K562 (cell line): ENCODE measurements at regions not wholly inside any gene's neighbourhood (a gene's known extent, or its start where the extent isn't known, plus 50 kb on each side); places are given as distances from the start of the nearest gene placed in this dataset.

ENCODE experiments used
- ATAC-seq: fragments of 200-7000 bp; cut with Tn5 transposase; 3 replicates; pipeline ENCODE4 v1.9.1; 2020; ENCODE audit warnings: moderate library complexity
- BruUV-seq: library from RNA; stranded (reverse); fragments of 400-500 nt; replicated peaks from 2 replicates; lab custom pipeline; 2021; lab: Mats Ljungman, UMichigan
- CTCF ChIA-PET: fragments of 300-600 bp; formaldehyde crosslinking; extraction: SDS; loops from one replicate; lab custom pipeline; 2021; ENCODE audit warnings: low intra/inter-chr PET ratio; lab: Yijun Ruan, JAX
- POLR2A ChIA-PET: fragments of 300-600, 350-650 bp; sonication (Branson Sonifier 250); formaldehyde crosslinking; extraction: SDS; loops from one replicate; lab custom pipeline; 2021; ENCODE audit warnings: antibody characterized with exemption, inconsistent platforms; lab: Yijun Ruan, JAX
- DNase-seq, 4 experiments: peaks; one replicate each; pipeline versions ENCODE4 v3.0.0 to v3.0.0-alpha.2; 2011 to 2018; ENCODE audit warnings: low spot score in 3 of 4, mixed read lengths in 3 of 4; ENCODE audit errors: extremely low read depth in 1 of 4
- FAIRE-seq: peaks from 2 replicates; lab custom pipeline; 2011; peaks lifted over from hg19 to GRCh38; lab: Jason Lieb, UNC
- H2AFZ ChIP-seq: 2 replicates; pipeline ENCODE4 v1.6.0; 2011; ENCODE audit warnings: low read depth, low read length, control low read depth, inconsistent platforms
- H3K27ac ChIP-seq: fragments of 200-600 bp; 3 replicates; pipeline ENCODE4 v1.8.0; 2011; ENCODE audit warnings: low read depth, mild to moderate bottlenecking, control low read depth, inconsistent platforms, low read length, moderate library complexity, mixed read lengths; ENCODE audit errors: extremely low read depth
- H3K27me3 ChIP-seq, 2 experiments: fragments of 300-600 bp in 1 of 2; 2 replicates in 1 of 2; 3 replicates in 1 of 2; pipeline versions ENCODE4 v1.6.0 to v1.8.0; 2011; ENCODE audit warnings: inconsistent platforms in 2 of 2, low read length in 2 of 2, mild to moderate bottlenecking in 1 of 2, mixed read lengths in 1 of 2, moderate library complexity in 1 of 2; ENCODE audit not compliant: control insufficient read depth in 2 of 2, insufficient read depth in 2 of 2
- H3K36me3 ChIP-seq: fragments of 300-600 bp; 3 replicates; pipeline ENCODE4 v1.8.0; 2011; ENCODE audit warnings: mild to moderate bottlenecking, low read length, inconsistent platforms; ENCODE audit not compliant: control insufficient read depth, insufficient read depth
- H3K4me1 ChIP-seq, 2 experiments: fragments of 200-600 bp in 1 of 2; replicated peaks in 1 of 2; 2 replicates in 1 of 2; 3 replicates in 1 of 2; pipeline versions ENCODE4 v1.5.1 to v1.8.0; 2011; ENCODE audit warnings: inconsistent platforms in 2 of 2, low read length in 2 of 2, mild to moderate bottlenecking in 1 of 2, mixed read lengths in 1 of 2, moderate library complexity in 1 of 2; ENCODE audit not compliant: control insufficient read depth in 2 of 2, insufficient read depth in 2 of 2
- H3K4me2 ChIP-seq: 2 replicates; pipeline ENCODE4 v1.6.1; 2011; ENCODE audit warnings: low read length, control low read depth, inconsistent platforms, mixed read lengths; ENCODE audit not compliant: insufficient read depth
- H3K4me3 ChIP-seq: fragments of 200-600 bp; sonication (generic), shearing (Covaris generic); 2 replicates; pipeline ENCODE4 v1.5.1; 2016; ENCODE audit warnings: control low read depth, inconsistent platforms
- H3K79me2 ChIP-seq: fragments of 200-600 bp; 3 replicates; pipeline ENCODE4 v1.8.0; 2011; ENCODE audit warnings: low read length, inconsistent platforms; ENCODE audit not compliant: control insufficient read depth, insufficient read depth
- H3K9ac ChIP-seq, 2 experiments: 2 replicates each; pipeline versions ENCODE4 v1.6.0 to v1.6.1; 2011; ENCODE audit warnings: low read depth in 2 of 2, low read length in 2 of 2, control low read depth in 1 of 2, inconsistent platforms in 1 of 2, mild to moderate bottlenecking in 1 of 2, mixed read lengths in 1 of 2; ENCODE audit not compliant: insufficient read depth in 1 of 2
- H3K9me1 ChIP-seq: one replicate; pipeline ENCODE4 v1.6.0; 2011; ENCODE audit warnings: inconsistent platforms, mild to moderate bottlenecking, low read length, moderate library complexity; ENCODE audit not compliant: control insufficient read depth, insufficient read depth
- H3K9me3 ChIP-seq: replicated peaks from 2 replicates; pipeline ENCODE4 v1.5.1; 2011; ENCODE audit warnings: low read depth, low read length, inconsistent platforms; ENCODE audit not compliant: control insufficient read depth, insufficient read depth
- H4K20me1 ChIP-seq: replicated peaks from 2 replicates; pipeline ENCODE4 v1.6.1; 2011; ENCODE audit warnings: low read length, inconsistent platforms, mixed read lengths; ENCODE audit not compliant: control insufficient read depth, insufficient read depth
- CBFA2T2 ChIP-seq: fragments of 450-650 bp; conservative IDR thresholded peaks from 2 replicates; pipeline ENCODE4 v1.6.1; 2017; ENCODE audit warnings: mild to moderate bottlenecking
- CBX5 ChIP-seq: IDR thresholded peaks from 2 replicates; pipeline ENCODE4 v1.6.1; 2014; ENCODE audit warnings: low read depth, borderline replicate concordance
- CCAR2 ChIP-seq: fragments of 200-400 bp; formaldehyde crosslinking; IDR thresholded peaks from 2 replicates; pipeline ENCODE4 v1.6.1; 2017; ENCODE audit warnings: mild to moderate bottlenecking, low read depth, low read length
- CHD2 ChIP-seq: IDR thresholded peaks from 2 replicates; pipeline ENCODE4 v1.6.1; 2011; ENCODE audit warnings: low read depth, low read length
- DPF2 ChIP-seq: fragments of 450-650 bp; IDR thresholded peaks from 2 replicates; pipeline ENCODE4 v1.6.1; 2016
- ETV5 ChIP-seq: sonication (generic); formaldehyde crosslinking; IDR thresholded peaks from 2 replicates; pipeline ENCODE4 v1.4.0; 2020; ENCODE audit warnings: low read depth, mild to moderate bottlenecking, missing genetic modification reagents
- HMG20B ChIP-seq: fragments of 250-450 bp; sonication (Bioruptor Pico); IDR thresholded peaks from 2 replicates; pipeline ENCODE4 v1.5.0; 2021; ENCODE audit warnings: mild to moderate bottlenecking
- NCOA1 ChIP-seq: fragments of 450-650 bp; IDR thresholded peaks from 2 replicates; pipeline ENCODE4 v1.6.1; 2016; ENCODE audit warnings: low read depth
- NFYB ChIP-seq: IDR thresholded peaks from 2 replicates; pipeline ENCODE4 v1.6.1; 2011; ENCODE audit warnings: mild to moderate bottlenecking, moderate library complexity; ENCODE audit not compliant: insufficient read length; ENCODE audit errors: extremely low read depth
- ZNF274 ChIP-seq: IDR thresholded peaks from 2 replicates; pipeline ENCODE4 v1.6.1; 2011; ENCODE audit warnings: low read depth, mild to moderate bottlenecking, low read length, moderate library complexity, borderline replicate concordance
- ZSCAN29 ChIP-seq: fragments of 450-650 bp; IDR thresholded peaks from 2 replicates; pipeline ENCODE4 v1.6.1; 2017
- WGBS: fragments of 100-300 bp; shearing (Covaris generic); methylation state at CpG from one replicate; pipeline ENCODE4 v1.1.6; 2016; ENCODE audit warnings: low coverage, mixed read lengths; ENCODE audit not compliant: insufficient coverage; ENCODE audit errors: missing lambda C conversion rate; 5-methylcytosine and 5-hydroxymethylcytosine counted together
- in situ Hi-C: fragments of 300-500 bp; cut with MboI; formaldehyde crosslinking; loops from 4 replicates; pipeline ENCODE4 v1.15.0; 2018; ENCODE audit warnings: inconsistent platforms, mixed read lengths
- intact Hi-C: fragments of 100-400 bp; cut with micrococcal nuclease; formaldehyde crosslinking; loops from 2 replicates; pipeline ENCODE4 v1.14.2; 2022
- TF ChIP-seq, protein P1 (sequence below): sonication (generic); formaldehyde crosslinking; IDR thresholded peaks from 2 replicates; pipeline ENCODE4 v1.8.0; 2022; ENCODE audit warnings: mild to moderate bottlenecking, low read depth, missing genetic modification reagents
- TF ChIP-seq, protein P2 (sequence below): fragments of 450-650 bp; formaldehyde crosslinking; conservative IDR thresholded peaks from 2 replicates; pipeline ENCODE4 v1.4.0; 2022; ENCODE audit warnings: mild to moderate bottlenecking, missing genetic modification characterization
- TF ChIP-seq, protein P3 (sequence below): fragments of 450-650 bp; conservative IDR thresholded peaks from 2 replicates; pipeline ENCODE4 v1.6.1; 2016; ENCODE audit warnings: missing genetic modification characterization, low read depth, mild to moderate bottlenecking, missing compliant biosample characterization, moderate library complexity
- TF ChIP-seq, protein P4 (sequence below): sonication (generic); formaldehyde crosslinking; IDR thresholded peaks from 2 replicates; pipeline ENCODE4 v1.8.1; 2023; ENCODE audit warnings: mild to moderate bottlenecking, missing genetic modification reagents, moderate library complexity
- TF ChIP-seq, protein P5 (sequence below), 2 experiments: fragments of 150-350 bp in 1 of 2; IDR thresholded peaks; 2 replicates each; pipeline ENCODE4 v1.6.1; 2012 to 2016; ENCODE audit warnings: low read depth in 2 of 2, low read length in 2 of 2, mild to moderate bottlenecking in 1 of 2, moderate library complexity in 1 of 2

DNA sequence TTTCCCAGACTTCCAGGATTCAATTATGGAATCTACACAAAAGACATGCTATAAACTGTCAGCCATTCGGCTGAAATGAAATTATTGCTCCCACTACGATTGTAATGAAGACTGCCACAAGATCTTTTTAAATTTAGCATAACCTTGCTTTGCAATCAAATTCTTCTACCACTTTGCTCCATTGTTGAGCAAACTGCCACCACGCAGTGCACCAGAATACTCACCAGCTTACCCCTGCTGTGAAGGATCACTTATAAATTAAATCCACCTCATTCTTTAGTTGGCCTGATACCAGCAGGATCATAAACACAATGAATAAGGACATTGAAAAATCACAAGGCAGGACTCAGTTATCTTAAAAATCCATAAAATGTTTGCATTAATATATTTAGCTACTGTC, 116.4 kb upstream of the PRNP start:
- Histone ChIP-seq H3K27me3 (no peaks in the 10 kb centered on the region), H3K4me2 (no peak overlapping the region), H3K9me1 (no peaks in the 10 kb centered on the region), H3K27ac (no peak overlapping the region), H3K9me3 (no peaks in the 10 kb centered on the region), H3K36me3 (no peaks in the 10 kb centered on the region), H3K4me1 (no peaks in the 10 kb centered on the region), H2AFZ (no peak overlapping the region), H3K4me3 (no peak overlapping the region), H3K79me2 (no peaks in the 10 kb centered on the region), H4K20me1 (no peaks in the 10 kb centered on the region), H3K9ac (no peak overlapping the region)
- ChIA-PET POLR2A (no interaction called here), CTCF (no interaction called here)
- 0% methylated on average over 3 of the region's 3 CpGs for WGBS
- DNase-seq (no peak), ATAC-seq (no peak), FAIRE-seq (no peak)
- intact Hi-C loops, result no loop called here
- in situ Hi-C loops, result no loop called here
- no TSS peak for BruUV-seq
- TF ChIP-seq ETV5 (CRISPR knock-in tag), result no peak
- no peak for TF ChIP-seq NCOA1
- no peak for TF ChIP-seq ZNF274
- no peak for TF ChIP-seq CBX5
- TF ChIP-seq CCAR2, result no peak
- TF ChIP-seq, protein P1, sequence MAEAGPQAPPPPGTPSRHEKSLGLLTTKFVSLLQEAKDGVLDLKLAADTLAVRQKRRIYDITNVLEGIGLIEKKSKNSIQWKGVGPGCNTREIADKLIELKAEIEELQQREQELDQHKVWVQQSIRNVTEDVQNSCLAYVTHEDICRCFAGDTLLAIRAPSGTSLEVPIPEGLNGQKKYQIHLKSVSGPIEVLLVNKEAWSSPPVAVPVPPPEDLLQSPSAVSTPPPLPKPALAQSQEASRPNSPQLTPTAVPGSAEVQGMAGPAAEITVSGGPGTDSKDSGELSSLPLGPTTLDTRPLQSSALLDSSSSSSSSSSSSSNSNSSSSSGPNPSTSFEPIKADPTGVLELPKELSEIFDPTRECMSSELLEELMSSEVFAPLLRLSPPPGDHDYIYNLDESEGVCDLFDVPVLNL (CRISPR knock-in tag), result no peak
- no peak for TF ChIP-seq CBFA2T2
- TF ChIP-seq, protein P2, sequence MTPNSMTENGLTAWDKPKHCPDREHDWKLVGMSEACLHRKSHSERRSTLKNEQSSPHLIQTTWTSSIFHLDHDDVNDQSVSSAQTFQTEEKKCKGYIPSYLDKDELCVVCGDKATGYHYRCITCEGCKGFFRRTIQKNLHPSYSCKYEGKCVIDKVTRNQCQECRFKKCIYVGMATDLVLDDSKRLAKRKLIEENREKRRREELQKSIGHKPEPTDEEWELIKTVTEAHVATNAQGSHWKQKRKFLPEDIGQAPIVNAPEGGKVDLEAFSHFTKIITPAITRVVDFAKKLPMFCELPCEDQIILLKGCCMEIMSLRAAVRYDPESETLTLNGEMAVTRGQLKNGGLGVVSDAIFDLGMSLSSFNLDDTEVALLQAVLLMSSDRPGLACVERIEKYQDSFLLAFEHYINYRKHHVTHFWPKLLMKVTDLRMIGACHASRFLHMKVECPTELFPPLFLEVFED (CRISPR knock-in tag), result no peak
- TF ChIP-seq, protein P3, sequence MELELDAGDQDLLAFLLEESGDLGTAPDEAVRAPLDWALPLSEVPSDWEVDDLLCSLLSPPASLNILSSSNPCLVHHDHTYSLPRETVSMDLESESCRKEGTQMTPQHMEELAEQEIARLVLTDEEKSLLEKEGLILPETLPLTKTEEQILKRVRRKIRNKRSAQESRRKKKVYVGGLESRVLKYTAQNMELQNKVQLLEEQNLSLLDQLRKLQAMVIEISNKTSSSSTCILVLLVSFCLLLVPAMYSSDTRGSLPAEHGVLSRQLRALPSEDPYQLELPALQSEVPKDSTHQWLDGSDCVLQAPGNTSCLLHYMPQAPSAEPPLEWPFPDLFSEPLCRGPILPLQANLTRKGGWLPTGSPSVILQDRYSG (tag), result no peak
- TF ChIP-seq, protein P4, sequence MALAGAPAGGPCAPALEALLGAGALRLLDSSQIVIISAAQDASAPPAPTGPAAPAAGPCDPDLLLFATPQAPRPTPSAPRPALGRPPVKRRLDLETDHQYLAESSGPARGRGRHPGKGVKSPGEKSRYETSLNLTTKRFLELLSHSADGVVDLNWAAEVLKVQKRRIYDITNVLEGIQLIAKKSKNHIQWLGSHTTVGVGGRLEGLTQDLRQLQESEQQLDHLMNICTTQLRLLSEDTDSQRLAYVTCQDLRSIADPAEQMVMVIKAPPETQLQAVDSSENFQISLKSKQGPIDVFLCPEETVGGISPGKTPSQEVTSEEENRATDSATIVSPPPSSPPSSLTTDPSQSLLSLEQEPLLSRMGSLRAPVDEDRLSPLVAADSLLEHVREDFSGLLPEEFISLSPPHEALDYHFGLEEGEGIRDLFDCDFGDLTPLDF (CRISPR knock-in tag), result no peak
- no peak for TF ChIP-seq DPF2
- TF ChIP-seq CHD2, result no peak
- TF ChIP-seq HMG20B (CRISPR knock-in tag), result no peak
- no peak for TF ChIP-seq NFYB
- TF ChIP-seq, protein P5, sequence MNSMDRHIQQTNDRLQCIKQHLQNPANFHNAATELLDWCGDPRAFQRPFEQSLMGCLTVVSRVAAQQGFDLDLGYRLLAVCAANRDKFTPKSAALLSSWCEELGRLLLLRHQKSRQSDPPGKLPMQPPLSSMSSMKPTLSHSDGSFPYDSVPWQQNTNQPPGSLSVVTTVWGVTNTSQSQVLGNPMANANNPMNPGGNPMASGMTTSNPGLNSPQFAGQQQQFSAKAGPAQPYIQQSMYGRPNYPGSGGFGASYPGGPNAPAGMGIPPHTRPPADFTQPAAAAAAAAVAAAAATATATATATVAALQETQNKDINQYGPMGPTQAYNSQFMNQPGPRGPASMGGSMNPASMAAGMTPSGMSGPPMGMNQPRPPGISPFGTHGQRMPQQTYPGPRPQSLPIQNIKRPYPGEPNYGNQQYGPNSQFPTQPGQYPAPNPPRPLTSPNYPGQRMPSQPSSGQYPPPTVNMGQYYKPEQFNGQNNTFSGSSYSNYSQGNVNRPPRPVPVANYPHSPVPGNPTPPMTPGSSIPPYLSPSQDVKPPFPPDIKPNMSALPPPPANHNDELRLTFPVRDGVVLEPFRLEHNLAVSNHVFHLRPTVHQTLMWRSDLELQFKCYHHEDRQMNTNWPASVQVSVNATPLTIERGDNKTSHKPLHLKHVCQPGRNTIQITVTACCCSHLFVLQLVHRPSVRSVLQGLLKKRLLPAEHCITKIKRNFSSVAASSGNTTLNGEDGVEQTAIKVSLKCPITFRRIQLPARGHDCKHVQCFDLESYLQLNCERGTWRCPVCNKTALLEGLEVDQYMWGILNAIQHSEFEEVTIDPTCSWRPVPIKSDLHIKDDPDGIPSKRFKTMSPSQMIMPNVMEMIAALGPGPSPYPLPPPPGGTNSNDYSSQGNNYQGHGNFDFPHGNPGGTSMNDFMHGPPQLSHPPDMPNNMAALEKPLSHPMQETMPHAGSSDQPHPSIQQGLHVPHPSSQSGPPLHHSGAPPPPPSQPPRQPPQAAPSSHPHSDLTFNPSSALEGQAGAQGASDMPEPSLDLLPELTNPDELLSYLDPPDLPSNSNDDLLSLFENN (IDR thresholded peaks at IDR 0.05; ENCODE audit: low read depth in 2 of 2, low read length in 2 of 2), result no peak
- no peak for TF ChIP-seq ZSCAN29
